WTC11 (cell line): ENCODE measurements at regions not wholly inside any gene's neighbourhood (a gene's known extent, or its start where the extent isn't known, plus 50 kb on each side); places are given as distances from the start of the nearest gene placed in this dataset.

Experiments used
- ATAC-seq: fragments of 200-7000 bp; cut with Tn5 transposase; 2 replicates; pipeline ENCODE4 v1.10.0; 2021; ENCODE audit warnings: mild to moderate bottlenecking, moderate library complexity
- CTCF ChIA-PET: fragments of 300-600 bp; sonication (Branson Sonifier 250); formaldehyde crosslinking; loops from one replicate; lab custom pipeline; 2021; ENCODE audit warnings: antibody characterized with exemption; lab: Charles Lee
- POLR2A ChIA-PET: fragments of 350-600 bp; sonication (Branson Sonifier 250); formaldehyde crosslinking; loops from one replicate; lab custom pipeline; 2021; ENCODE audit warnings: antibody characterized with exemption; lab: Charles Lee
- DNase-seq: peaks from one replicate; pipeline ENCODE4 v3.0.0; 2021; ENCODE audit warnings: low spot score
- H3K27ac Mint-ChIP-seq: 2 replicates; pipeline ENCODE4 v1.8.0; 2021; ENCODE audit warnings: mixed read lengths
- H3K27me3 Mint-ChIP-seq: 2 replicates; pipeline ENCODE4 v1.8.0; 2021; ENCODE audit warnings: low read depth, mild to moderate bottlenecking, moderate library complexity, mixed read lengths
- H3K36me3 Mint-ChIP-seq: 2 replicates; pipeline ENCODE4 v1.8.0; 2021; ENCODE audit warnings: mixed read lengths
- H3K4me1 Mint-ChIP-seq: 2 replicates; pipeline ENCODE4 v1.8.0; 2022; ENCODE audit warnings: mixed read lengths
- H3K4me3 Mint-ChIP-seq: 2 replicates; pipeline ENCODE4 v1.8.0; 2021; ENCODE audit warnings: mild to moderate bottlenecking, moderate library complexity, mixed read lengths
- H3K9me3 Mint-ChIP-seq: 2 replicates; pipeline ENCODE4 v1.8.0; 2021; ENCODE audit warnings: mixed read lengths
- CBFB ChIP-seq: sonication (generic); formaldehyde crosslinking; IDR thresholded peaks from 2 replicates; pipeline ENCODE4 v1.8.1; 2022; ENCODE audit warnings: mild to moderate bottlenecking, low read depth, missing genetic modification reagents
- CREM ChIP-seq: sonication (generic); formaldehyde crosslinking; IDR thresholded peaks from 2 replicates; pipeline ENCODE4 v1.8.1; 2022; ENCODE audit warnings: mild to moderate bottlenecking, missing genetic modification reagents, moderate library complexity
- ELF4 ChIP-seq: sonication (generic); formaldehyde crosslinking; IDR thresholded peaks from 2 replicates; pipeline ENCODE4 v1.8.1; 2022; ENCODE audit warnings: low read depth, mild to moderate bottlenecking, moderate library complexity, missing genetic modification reagents
- EMX1 ChIP-seq: fragments of 250-450 bp; sonication (Bioruptor Pico); IDR thresholded peaks from 2 replicates; pipeline ENCODE4 v1.8.0; 2021; ENCODE audit warnings: mild to moderate bottlenecking
- FOXJ3 ChIP-seq: sonication (generic); formaldehyde crosslinking; IDR thresholded peaks from 2 replicates; pipeline ENCODE4 v1.9.0; 2021; ENCODE audit warnings: missing genetic modification reagents, mild to moderate bottlenecking, borderline replicate concordance
- GTF2I ChIP-seq: fragments of 250-450 bp; sonication (Bioruptor Pico); conservative IDR thresholded peaks from 2 replicates; pipeline ENCODE4 v1.4.0; 2021; ENCODE audit warnings: mild to moderate bottlenecking
- HMGA2 ChIP-seq: fragments of 250-450 bp; sonication (Bioruptor Pico); IDR thresholded peaks from 2 replicates; pipeline ENCODE4 v1.4.0; 2021; ENCODE audit warnings: mild to moderate bottlenecking, moderate library complexity
- IRF2 ChIP-seq: sonication (generic); formaldehyde crosslinking; IDR thresholded peaks from 2 replicates; pipeline ENCODE4 v1.8.0; 2022; ENCODE audit warnings: low read depth, missing genetic modification reagents, borderline replicate concordance
- NFE2L1 ChIP-seq: sonication (generic); formaldehyde crosslinking; IDR thresholded peaks from 2 replicates; pipeline ENCODE4 v1.8.1; 2023; ENCODE audit warnings: missing genetic modification reagents
- NR1H2 ChIP-seq: sonication (generic); formaldehyde crosslinking; IDR thresholded peaks from 2 replicates; pipeline ENCODE4 v1.9.0; 2021; ENCODE audit warnings: mild to moderate bottlenecking, moderate library complexity, missing genetic modification reagents
- NR3C1 ChIP-seq: sonication (generic); formaldehyde crosslinking; conservative IDR thresholded peaks from 2 replicates; pipeline ENCODE4 v1.8.1; 2023; ENCODE audit warnings: low read depth, mild to moderate bottlenecking, missing genetic modification reagents
- OVOL2 ChIP-seq: fragments of 250-450 bp; sonication (Bioruptor Pico); IDR thresholded peaks from 2 replicates; pipeline ENCODE4 v1.9.0; 2021; ENCODE audit warnings: mild to moderate bottlenecking, borderline replicate concordance
- SMAD3 ChIP-seq: sonication (generic); formaldehyde crosslinking; IDR thresholded peaks from 2 replicates; pipeline ENCODE4 v1.8.0; 2022; ENCODE audit warnings: missing genetic modification reagents, mild to moderate bottlenecking, borderline replicate concordance
- ZNF671 ChIP-seq: fragments of 250-450 bp; sonication (Bioruptor Pico); IDR thresholded peaks from 2 replicates; pipeline ENCODE4 v1.8.0; 2021; ENCODE audit warnings: mild to moderate bottlenecking
- TF ChIP-seq, protein P1 (sequence below): sonication (generic); formaldehyde crosslinking; IDR thresholded peaks from 2 replicates; pipeline ENCODE4 v1.8.1; 2023; ENCODE audit warnings: mild to moderate bottlenecking, missing genetic modification reagents
- TF ChIP-seq, protein P2 (sequence below): fragments of 250-450 bp; sonication (Bioruptor Pico); IDR thresholded peaks from 2 replicates; pipeline ENCODE4 v2.1.2; 2022; ENCODE audit warnings: mild to moderate bottlenecking, moderate library complexity
- TF ChIP-seq, protein P3 (sequence below): sonication (generic); formaldehyde crosslinking; IDR thresholded peaks from 2 replicates; pipeline ENCODE4 v1.8.0; 2023; ENCODE audit warnings: missing genetic modification reagents
- TF ChIP-seq, protein P4 (sequence below): sonication (generic); formaldehyde crosslinking; IDR thresholded peaks from 2 replicates; pipeline ENCODE4 v1.8.1; 2022; ENCODE audit warnings: low read depth, missing genetic modification reagents, borderline replicate concordance
- TF ChIP-seq, protein P5 (sequence below): sonication (generic); formaldehyde crosslinking; IDR thresholded peaks from 2 replicates; pipeline ENCODE4 v1.8.1; 2023; ENCODE audit warnings: mild to moderate bottlenecking, missing genetic modification reagents, borderline replicate concordance
- TF ChIP-seq, protein P6 (sequence below): sonication (generic); formaldehyde crosslinking; IDR thresholded peaks from 2 replicates; pipeline ENCODE4 v1.8.0; 2022; ENCODE audit warnings: mild to moderate bottlenecking, missing genetic modification reagents
- TF ChIP-seq, protein P7 (sequence below): sonication (generic); formaldehyde crosslinking; IDR thresholded peaks from 2 replicates; pipeline ENCODE4 v1.8.0; 2023; ENCODE audit warnings: missing genetic modification reagents, mild to moderate bottlenecking, borderline replicate concordance

DNA sequence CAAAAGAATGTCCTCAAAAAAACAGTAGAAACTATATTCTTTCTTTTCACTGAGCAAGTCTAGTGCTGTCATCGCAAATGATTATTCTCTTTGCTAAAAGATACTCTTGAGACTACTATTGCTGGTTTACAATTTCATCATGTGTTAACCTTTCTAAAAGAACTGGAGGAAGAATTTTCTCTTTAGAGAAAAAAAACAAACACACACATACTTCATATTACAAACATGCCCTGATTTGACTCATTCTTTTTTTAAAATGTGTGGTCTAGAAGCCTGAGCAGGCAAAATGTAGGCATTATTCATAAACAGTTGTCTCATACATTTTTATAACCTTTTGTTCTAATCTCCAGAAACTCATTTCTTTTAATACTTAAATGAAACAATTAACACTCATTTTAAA lies 60.6 kb upstream of the FAT4 start (continued):
- TF ChIP-seq NR3C1 (CRISPR knock-in tag) (no peak), CBFB (CRISPR knock-in tag) (no peak), GTF2I (no peak), ELF4 (CRISPR knock-in tag) (no peak), IRF2 (no peak), EMX1 (CRISPR knock-in tag) (no peak)
- TF ChIP-seq, protein P1, sequence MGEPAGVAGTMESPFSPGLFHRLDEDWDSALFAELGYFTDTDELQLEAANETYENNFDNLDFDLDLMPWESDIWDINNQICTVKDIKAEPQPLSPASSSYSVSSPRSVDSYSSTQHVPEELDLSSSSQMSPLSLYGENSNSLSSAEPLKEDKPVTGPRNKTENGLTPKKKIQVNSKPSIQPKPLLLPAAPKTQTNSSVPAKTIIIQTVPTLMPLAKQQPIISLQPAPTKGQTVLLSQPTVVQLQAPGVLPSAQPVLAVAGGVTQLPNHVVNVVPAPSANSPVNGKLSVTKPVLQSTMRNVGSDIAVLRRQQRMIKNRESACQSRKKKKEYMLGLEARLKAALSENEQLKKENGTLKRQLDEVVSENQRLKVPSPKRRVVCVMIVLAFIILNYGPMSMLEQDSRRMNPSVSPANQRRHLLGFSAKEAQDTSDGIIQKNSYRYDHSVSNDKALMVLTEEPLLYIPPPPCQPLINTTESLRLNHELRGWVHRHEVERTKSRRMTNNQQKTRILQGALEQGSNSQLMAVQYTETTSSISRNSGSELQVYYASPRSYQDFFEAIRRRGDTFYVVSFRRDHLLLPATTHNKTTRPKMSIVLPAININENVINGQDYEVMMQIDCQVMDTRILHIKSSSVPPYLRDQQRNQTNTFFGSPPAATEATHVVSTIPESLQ (CRISPR knock-in tag): no peak
- TF ChIP-seq, protein P2, sequence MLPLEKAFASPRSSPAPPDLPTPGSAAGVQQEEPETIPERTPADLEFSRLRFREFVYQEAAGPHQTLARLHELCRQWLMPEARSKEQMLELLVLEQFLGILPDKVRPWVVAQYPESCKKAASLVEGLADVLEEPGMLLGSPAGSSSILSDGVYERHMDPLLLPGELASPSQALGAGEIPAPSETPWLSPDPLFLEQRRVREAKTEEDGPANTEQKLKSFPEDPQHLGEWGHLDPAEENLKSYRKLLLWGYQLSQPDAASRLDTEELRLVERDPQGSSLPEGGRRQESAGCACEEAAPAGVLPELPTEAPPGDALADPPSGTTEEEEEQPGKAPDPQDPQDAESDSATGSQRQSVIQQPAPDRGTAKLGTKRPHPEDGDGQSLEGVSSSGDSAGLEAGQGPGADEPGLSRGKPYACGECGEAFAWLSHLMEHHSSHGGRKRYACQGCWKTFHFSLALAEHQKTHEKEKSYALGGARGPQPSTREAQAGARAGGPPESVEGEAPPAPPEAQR: no peak
- TF ChIP-seq, protein P3, sequence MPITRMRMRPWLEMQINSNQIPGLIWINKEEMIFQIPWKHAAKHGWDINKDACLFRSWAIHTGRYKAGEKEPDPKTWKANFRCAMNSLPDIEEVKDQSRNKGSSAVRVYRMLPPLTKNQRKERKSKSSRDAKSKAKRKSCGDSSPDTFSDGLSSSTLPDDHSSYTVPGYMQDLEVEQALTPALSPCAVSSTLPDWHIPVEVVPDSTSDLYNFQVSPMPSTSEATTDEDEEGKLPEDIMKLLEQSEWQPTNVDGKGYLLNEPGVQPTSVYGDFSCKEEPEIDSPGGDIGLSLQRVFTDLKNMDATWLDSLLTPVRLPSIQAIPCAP: no peak

DNA sequence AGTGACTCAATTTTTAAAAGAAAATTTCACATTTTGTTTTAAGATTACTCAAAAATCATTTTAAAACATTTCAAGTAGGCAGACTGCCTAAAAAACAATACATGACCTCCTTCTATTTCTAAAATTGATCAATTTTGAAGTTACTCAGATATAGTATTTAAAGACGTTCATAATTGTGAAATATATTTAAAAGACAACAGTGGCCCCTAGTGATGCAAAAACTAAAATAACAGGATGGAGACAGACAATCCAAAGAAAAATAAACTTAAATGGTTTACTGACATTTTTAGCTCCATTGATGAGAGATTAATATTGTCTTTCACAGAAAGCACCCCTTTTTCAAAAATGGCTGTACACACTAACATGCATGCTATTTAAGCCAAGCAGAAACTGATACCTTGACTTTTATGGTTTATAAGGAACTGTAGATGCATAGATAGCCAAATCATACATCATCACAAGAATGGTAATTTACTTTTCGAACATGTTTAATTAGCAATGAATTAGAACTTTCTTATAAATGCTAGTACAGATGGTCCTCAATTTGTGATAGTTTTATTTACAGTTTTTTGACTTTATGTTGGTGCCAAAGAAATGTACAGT lies 69.8 kb upstream of the FAT4 start:
- H3K27ac Mint-ChIP-seq: no peak overlapping the region
- no peak overlapping the region for H3K4me3 Mint-ChIP-seq
- POLR2A ChIA-PET: no interaction called here
- DNase-seq: no peak
- H3K9me3 Mint-ChIP-seq: peaks cover 3% of the 10 kb centered on the region; the same call in 1 of the 2 replicates
- CTCF ChIA-PET: interaction anchor here (0.7 to 1.5 kb wide), 4 partner anchors 9 to 922 kb away, joined by 3 to 5 read pairs (median 4); no protein-coding TSS in a partner anchor
- no peaks in the 10 kb centered on the region for H3K36me3 Mint-ChIP-seq
- H3K27me3 Mint-ChIP-seq: no peaks in the 10 kb centered on the region
- ATAC-seq: no peak
- no peaks in the 10 kb centered on the region for H3K4me1 Mint-ChIP-seq
- TF ChIP-seq, protein P4, sequence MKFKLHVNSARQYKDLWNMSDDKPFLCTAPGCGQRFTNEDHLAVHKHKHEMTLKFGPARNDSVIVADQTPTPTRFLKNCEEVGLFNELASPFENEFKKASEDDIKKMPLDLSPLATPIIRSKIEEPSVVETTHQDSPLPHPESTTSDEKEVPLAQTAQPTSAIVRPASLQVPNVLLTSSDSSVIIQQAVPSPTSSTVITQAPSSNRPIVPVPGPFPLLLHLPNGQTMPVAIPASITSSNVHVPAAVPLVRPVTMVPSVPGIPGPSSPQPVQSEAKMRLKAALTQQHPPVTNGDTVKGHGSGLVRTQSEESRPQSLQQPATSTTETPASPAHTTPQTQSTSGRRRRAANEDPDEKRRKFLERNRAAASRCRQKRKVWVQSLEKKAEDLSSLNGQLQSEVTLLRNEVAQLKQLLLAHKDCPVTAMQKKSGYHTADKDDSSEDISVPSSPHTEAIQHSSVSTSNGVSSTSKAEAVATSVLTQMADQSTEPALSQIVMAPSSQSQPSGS (CRISPR knock-in tag): no peak
- TF ChIP-seq SMAD3 (CRISPR knock-in tag) (no peak), FOXJ3 (CRISPR knock-in tag) (no peak), OVOL2 (CRISPR knock-in tag) (no peak), NFE2L1 (CRISPR knock-in tag) (no peak), IRF2 (no peak), HMGA2 (CRISPR knock-in tag) (no peak), CREM (CRISPR knock-in tag) (no peak), NR1H2 (CRISPR knock-in tag) (no peak), ZNF671 (CRISPR knock-in tag) (no peak)
- TF ChIP-seq, protein P5, sequence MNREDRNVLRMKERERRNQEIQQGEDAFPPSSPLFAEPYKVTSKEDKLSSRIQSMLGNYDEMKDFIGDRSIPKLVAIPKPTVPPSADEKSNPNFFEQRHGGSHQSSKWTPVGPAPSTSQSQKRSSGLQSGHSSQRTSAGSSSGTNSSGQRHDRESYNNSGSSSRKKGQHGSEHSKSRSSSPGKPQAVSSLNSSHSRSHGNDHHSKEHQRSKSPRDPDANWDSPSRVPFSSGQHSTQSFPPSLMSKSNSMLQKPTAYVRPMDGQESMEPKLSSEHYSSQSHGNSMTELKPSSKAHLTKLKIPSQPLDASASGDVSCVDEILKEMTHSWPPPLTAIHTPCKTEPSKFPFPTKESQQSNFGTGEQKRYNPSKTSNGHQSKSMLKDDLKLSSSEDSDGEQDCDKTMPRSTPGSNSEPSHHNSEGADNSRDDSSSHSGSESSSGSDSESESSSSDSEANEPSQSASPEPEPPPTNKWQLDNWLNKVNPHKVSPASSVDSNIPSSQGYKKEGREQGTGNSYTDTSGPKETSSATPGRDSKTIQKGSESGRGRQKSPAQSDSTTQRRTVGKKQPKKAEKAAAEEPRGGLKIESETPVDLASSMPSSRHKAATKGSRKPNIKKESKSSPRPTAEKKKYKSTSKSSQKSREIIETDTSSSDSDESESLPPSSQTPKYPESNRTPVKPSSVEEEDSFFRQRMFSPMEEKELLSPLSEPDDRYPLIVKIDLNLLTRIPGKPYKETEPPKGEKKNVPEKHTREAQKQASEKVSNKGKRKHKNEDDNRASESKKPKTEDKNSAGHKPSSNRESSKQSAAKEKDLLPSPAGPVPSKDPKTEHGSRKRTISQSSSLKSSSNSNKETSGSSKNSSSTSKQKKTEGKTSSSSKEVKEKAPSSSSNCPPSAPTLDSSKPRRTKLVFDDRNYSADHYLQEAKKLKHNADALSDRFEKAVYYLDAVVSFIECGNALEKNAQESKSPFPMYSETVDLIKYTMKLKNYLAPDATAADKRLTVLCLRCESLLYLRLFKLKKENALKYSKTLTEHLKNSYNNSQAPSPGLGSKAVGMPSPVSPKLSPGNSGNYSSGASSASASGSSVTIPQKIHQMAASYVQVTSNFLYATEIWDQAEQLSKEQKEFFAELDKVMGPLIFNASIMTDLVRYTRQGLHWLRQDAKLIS (CRISPR knock-in tag): no peak
- TF ChIP-seq, protein P6, sequence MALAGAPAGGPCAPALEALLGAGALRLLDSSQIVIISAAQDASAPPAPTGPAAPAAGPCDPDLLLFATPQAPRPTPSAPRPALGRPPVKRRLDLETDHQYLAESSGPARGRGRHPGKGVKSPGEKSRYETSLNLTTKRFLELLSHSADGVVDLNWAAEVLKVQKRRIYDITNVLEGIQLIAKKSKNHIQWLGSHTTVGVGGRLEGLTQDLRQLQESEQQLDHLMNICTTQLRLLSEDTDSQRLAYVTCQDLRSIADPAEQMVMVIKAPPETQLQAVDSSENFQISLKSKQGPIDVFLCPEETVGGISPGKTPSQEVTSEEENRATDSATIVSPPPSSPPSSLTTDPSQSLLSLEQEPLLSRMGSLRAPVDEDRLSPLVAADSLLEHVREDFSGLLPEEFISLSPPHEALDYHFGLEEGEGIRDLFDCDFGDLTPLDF (CRISPR knock-in tag): no peak
- TF ChIP-seq, protein P7, sequence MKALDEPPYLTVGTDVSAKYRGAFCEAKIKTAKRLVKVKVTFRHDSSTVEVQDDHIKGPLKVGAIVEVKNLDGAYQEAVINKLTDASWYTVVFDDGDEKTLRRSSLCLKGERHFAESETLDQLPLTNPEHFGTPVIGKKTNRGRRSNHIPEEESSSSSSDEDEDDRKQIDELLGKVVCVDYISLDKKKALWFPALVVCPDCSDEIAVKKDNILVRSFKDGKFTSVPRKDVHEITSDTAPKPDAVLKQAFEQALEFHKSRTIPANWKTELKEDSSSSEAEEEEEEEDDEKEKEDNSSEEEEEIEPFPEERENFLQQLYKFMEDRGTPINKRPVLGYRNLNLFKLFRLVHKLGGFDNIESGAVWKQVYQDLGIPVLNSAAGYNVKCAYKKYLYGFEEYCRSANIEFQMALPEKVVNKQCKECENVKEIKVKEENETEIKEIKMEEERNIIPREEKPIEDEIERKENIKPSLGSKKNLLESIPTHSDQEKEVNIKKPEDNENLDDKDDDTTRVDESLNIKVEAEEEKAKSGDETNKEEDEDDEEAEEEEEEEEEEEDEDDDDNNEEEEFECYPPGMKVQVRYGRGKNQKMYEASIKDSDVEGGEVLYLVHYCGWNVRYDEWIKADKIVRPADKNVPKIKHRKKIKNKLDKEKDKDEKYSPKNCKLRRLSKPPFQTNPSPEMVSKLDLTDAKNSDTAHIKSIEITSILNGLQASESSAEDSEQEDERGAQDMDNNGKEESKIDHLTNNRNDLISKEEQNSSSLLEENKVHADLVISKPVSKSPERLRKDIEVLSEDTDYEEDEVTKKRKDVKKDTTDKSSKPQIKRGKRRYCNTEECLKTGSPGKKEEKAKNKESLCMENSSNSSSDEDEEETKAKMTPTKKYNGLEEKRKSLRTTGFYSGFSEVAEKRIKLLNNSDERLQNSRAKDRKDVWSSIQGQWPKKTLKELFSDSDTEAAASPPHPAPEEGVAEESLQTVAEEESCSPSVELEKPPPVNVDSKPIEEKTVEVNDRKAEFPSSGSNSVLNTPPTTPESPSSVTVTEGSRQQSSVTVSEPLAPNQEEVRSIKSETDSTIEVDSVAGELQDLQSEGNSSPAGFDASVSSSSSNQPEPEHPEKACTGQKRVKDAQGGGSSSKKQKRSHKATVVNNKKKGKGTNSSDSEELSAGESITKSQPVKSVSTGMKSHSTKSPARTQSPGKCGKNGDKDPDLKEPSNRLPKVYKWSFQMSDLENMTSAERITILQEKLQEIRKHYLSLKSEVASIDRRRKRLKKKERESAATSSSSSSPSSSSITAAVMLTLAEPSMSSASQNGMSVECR (CRISPR knock-in tag): no peak
